ENCODE measurements at regions not wholly inside any gene's neighbourhood (a gene's known extent, or its start where the extent isn't known, plus 50 kb on each side); places are given as distances from the start of the nearest gene placed in this dataset.
A peak's percentile ranks its signal among the peaks of the same experiment; 100 is the strongest.

DNA sequence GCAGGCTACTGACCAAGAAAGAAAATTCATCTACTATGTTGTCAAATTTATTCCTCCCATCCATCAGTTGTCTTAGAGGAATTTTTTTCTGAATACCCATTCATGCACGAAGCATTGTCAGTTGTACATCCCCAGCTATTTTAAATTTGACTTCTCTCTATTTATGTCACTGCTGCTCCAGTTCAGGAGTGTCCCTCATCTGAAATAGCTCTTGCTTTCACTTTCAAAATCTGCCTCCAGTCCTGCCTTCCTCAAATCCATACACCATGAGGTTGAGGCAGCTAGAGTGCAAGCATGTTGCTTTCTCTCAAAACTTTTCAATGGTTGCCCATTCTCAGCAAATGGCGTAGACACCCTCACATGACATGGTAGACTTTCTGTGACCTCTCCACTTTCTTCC is 335.4 kb upstream of the CDH2 start:
- Histone ChIP-seq H3K4me3 (peak overlapping the region; percentile 55), H3K27ac (no peak overlapping the region)
- DNase-seq (ENCODE audit: low spot score) = no peak
- TF ChIP-seq, protein P1, sequence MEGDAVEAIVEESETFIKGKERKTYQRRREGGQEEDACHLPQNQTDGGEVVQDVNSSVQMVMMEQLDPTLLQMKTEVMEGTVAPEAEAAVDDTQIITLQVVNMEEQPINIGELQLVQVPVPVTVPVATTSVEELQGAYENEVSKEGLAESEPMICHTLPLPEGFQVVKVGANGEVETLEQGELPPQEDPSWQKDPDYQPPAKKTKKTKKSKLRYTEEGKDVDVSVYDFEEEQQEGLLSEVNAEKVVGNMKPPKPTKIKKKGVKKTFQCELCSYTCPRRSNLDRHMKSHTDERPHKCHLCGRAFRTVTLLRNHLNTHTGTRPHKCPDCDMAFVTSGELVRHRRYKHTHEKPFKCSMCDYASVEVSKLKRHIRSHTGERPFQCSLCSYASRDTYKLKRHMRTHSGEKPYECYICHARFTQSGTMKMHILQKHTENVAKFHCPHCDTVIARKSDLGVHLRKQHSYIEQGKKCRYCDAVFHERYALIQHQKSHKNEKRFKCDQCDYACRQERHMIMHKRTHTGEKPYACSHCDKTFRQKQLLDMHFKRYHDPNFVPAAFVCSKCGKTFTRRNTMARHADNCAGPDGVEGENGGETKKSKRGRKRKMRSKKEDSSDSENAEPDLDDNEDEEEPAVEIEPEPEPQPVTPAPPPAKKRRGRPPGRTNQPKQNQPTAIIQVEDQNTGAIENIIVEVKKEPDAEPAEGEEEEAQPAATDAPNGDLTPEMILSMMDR (IDR thresholded peaks at IDR 0.05) = no peak

DNA sequence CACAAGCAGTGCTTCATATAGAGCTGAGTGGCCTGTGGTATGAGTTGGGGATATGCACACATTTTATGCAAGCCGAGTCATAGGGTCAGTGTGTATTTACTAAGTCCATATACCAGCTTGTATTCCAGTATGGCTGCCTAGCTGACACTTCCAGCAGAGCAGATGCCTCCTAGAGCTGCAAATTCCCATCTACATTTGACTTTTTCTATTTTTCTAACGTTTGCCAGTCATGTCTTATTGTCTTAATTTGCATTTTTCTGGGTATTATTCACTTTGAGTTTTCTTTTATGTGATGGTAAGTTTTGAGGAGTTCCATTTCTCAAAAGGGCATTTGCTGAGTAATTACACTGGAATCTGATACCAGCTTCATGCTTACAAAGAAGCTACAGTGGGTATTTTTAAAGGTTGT is 334.5 kb upstream of the CDH2 start:
- no peak overlapping the region for H3K4me3 ChIP-seq
- TF ChIP-seq, protein P1 (IDR thresholded peaks at IDR 0.05) = no peak
- H3K27ac ChIP-seq = no peak overlapping the region
- DNase-seq (ENCODE audit: low spot score) = no peak

GRCh38 chr18:28510210-28510609 is 333.3 kb upstream of the CDH2 start:
- H3K4me3 ChIP-seq = no peak overlapping the region
- no peak for DNase-seq (ENCODE audit: low spot score)
- no peak overlapping the region for H3K27ac ChIP-seq
- TF ChIP-seq, protein P1 (IDR thresholded peaks at IDR 0.05) = no peak

- DNase-seq (ENCODE audit: low spot score) = no peak
- H3K27ac ChIP-seq = no peak overlapping the region
- no peak overlapping the region for H3K4me3 ChIP-seq
- TF ChIP-seq, protein P1 (IDR thresholded peaks at IDR 0.05) = no peak
Measured at GRCh38 chr18:28504066-28504465, 327.1 kb upstream of the CDH2 start.

DNA sequence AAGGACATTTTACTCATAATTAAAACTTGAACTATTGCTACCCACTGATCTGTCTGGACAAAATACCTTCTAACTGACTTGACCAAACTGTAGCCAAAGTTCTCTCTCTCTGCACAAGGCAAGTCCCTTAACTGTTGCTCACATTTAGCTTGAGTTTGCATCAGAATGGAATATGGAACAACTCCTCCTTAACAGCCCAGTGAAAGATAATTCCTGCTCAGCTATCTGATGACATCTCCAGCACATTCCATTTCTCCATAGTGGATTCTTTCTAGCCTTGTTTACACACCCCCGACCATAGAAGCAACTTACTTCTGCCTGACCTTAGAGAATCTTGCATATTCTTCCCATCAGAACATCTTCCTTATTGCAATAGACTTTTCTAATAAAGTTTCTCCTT is 317.2 kb upstream of the CDH2 start:
- no peak for DNase-seq (ENCODE audit: low spot score)
- H3K4me3 ChIP-seq = no peak overlapping the region
- H3K27ac ChIP-seq = no peak overlapping the region
- TF ChIP-seq, protein P1 (IDR thresholded peaks at IDR 0.05) = no peak

DNA sequence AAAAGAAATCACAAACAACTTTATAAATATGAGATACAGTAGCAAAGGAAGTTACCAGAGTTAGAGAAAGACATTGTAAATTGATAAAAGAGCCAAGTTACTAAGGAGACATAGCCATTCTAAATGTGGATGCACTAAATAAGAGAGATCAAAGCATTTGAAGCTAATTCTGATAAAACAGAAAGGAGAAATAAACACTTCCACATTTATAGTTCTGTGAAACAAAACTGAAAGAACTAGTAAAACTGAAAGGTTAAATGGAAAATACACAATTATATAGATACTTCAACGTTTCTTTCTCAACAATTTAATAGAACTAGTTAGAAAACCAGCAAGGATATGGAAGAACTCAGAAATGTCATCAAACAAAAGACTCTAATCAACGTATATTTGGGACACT is 309.0 kb upstream of the CDH2 start:
- no peak overlapping the region for H3K27ac ChIP-seq

GRCh38 chr18:28485210-28485801 is 308.4 kb upstream of the CDH2 start:
- DNase-seq (ENCODE audit: low spot score) = no peak
- H3K27ac ChIP-seq = no peak overlapping the region
- TF ChIP-seq, protein P1 (IDR thresholded peaks at IDR 0.05) = no peak
- H3K4me3 ChIP-seq = no peak overlapping the region

More for the DNA sequence above, 309.0 kb upstream of the CDH2 start:
- TF ChIP-seq, protein P1 (IDR thresholded peaks at IDR 0.05) = no peak
- no peak for DNase-seq (ENCODE audit: low spot score)
- no peak overlapping the region for H3K4me3 ChIP-seq
